Activated T-cell treated with anti-CD3 and anti-CD28 coated beads, Interleukin-2, amount 50 U/mL, for 48 hours (primary cell): ENCODE measurements at regions not wholly inside any gene's neighbourhood (a gene's known extent, or its start where the extent isn't known, plus 50 kb on each side); places are given as distances from the start of the nearest gene placed in this dataset.
A peak's percentile ranks its signal among the peaks of the same experiment; 100 is the strongest.

ENCODE experiments used
- DNase-seq, 2 experiments: peaks; one replicate each; pipeline ENCODE4 v3.0.0-alpha.2; 2020

DNA sequence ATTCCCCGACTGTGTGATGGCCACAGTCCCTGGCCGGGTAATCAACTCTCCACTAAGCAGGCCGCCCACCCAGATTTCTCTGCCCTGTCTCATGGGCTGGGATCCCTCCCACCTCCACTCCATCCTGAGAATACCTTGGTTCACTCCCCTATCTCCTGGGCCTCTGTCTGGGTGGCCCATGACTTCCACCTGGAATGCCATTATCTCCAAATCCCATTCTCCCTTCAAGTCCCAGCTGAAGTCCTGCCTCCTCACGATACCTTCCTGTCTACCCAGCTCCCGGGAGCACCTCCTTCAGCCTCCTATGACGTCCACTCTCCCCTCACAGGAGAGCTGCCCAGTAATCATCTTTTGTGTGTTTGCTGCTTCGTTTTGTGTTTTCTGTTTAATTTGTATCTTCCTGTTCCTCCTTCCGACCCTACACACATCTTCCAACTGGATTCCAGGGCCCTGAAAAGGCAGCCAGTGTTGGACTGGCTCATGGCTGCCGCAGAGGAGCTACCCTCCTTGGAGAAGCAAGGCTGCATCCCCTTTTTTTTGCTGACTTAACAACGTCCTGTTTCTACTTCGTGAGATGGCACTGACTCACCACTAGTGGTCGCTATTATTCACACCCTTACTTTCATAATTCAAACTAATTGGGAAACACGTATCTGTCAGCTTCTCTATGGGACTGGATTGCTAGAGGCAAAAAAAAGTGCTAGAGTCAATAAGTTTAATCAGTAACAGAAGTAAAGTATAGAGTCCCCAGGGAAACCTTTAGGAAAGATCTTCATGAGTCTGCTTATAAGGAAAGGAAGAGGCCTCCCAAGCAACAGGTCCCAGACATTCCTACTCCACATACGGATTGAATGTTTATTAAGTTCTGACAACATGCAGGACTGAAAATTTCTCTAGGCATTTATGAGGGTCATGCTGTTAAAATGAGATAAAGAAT is 171.9 kb upstream of the GATA6 start:
- DNase-seq: peak; percentile 17 to 20

DNA sequence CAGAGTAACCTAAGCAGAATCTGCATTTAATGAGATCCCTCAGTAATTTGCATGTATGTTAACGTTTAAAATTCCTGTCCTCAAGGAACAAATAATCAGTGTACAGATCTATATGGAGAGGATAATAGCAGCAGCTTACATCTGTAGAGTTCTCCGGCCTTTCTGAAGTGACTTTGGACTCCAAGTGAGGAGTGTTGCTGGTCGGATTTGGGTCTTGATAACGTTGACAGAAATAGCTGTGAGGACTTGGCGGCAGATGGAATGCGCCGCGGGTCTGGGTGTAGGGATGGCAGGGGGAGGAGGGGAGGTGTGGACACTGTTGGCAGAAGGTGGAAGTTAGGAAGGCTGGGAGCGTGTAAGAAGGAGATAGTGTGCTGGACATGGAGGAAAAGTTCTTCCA is 170.9 kb upstream of the GATA6 start:
- no peak for DNase-seq

DNA sequence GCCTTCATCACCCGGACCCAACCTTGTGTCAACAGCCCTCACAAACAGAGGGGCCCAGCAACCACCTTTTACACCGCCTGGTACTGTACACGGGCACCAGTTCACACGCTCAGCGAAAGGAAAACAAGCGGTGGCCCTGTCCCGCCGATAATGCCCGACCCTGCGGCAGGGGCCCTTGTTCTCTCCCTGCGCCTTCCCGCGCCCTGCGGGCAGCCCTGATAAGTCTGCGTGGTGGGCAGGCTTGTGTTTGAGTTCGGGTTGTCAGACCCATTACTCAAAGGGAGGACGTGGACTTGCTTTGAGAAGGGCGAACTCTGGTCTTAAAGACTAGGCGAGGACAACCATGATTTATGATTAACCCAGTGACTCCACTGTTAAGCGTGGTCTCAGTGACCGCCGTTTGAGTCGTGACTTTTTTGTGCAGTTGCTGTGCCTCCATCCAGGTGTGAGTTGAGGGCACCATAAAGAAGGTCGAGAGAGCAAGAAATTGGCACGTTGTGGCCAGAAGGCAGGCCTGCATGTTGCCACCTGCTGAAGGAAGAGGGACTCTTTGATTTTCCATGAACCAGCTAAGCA is 167.4 kb upstream of the GATA6 start:
- no peak for DNase-seq

DNA sequence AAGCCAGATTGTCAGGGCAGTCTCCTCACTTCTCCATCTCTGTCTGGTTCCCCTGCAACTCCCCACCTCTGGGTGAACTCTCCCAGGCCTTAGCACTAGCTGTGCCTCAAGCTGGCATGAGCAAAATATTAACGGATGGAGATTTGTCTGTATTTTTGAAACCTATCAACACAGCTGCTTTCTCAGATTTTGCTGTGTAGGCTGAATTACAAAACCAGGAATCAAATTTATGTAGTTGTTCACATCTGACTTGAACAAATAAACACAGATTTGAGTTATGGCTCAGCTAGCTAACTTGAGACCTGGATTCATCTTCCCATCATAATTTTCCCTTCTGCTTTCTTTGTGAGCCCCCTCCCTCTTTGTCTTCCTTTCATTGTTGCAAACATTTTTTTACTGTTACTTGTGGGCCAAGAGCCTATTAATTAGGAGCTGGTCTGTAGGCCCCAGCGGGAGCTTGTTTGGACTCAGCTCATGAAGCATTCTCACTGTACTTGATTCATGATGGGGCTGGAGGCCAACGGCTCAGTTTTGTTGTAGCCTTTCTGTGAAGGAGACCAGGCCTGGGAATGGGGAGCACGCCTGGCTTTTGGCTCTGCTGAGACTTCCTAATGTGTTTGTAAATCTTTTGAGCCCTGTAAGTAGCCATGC is 164.1 kb upstream of the GATA6 start:
- no peak for DNase-seq

DNA sequence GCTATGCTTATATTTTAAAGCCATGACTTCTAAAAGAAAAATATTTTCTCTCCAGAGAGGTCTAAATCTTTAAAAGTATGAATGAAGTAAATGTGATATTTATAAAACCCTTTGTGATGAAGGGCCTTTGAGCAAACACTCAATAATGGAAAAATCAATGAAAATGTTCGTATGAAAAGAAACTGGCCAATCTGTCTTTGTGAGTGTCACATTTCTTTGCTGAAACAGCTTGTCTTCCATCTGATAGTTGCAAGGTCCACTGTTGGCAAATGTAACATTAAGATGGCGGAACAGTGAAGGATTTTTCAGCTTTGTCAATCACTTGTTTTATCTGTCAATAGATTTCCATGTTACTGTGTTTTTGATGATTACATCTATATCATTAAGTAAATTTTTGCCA is 162.9 kb upstream of the GATA6 start:
- DNase-seq: no peak

DNA sequence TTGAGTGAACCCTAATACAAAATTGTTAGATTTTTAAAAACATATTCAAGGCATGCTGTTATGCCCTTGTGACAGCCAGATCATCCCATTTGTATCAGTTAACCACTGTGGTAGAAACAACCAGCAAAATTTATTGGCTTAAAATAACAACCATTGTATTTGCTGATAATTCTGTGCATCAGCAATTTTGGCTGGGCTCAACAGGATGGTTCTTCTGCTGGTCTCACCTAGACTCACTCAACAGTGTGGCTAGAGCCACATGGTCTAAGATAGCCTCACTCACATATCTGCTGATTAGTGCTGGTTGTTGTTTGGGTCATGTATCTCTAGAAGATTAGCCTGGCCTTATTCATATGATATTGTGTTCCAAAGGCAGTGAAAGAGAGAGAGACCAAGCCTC is 160.1 kb upstream of the GATA6 start:
- no peak for DNase-seq

DNA sequence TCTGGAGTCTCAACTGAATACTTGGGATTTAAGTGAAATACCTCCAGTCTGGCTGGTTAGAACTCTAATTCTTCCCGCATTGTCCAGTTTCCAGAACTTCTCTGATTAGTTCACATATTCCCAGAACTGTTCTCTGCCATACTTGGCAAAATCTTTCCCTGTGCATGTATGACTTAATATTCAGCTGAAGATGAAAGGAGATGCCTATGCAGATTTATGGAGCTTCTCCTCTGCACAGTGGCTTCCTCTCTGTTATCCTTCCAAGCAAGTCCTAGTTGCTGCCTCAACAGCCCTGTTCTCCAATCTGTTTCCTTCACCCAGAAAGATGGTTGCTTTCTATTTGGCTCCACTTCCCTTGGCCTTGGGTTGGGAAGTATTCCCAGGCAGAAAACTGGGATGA is 155.4 kb upstream of the GATA6 start:
- no peak for DNase-seq

DNA sequence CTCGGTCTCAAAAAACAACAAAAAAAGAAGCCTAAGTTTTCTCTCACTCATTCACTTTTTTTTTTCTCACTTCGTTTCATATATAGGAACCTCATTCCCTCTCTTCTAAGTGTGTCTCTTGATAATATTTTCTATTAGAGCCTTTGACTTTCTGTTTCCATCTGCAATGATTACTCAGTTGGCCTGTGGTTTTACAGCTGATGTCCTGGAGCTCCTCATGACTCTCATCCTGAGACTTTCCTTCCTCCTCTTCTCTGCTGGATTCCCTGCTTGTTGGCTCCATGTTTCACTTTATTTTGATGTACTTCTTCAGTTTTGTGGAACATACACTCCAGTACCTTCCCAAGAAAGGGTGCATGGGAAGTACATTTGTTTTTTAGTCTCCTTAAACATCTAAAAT is 154.2 kb upstream of the GATA6 start:
- DNase-seq: no peak

DNA sequence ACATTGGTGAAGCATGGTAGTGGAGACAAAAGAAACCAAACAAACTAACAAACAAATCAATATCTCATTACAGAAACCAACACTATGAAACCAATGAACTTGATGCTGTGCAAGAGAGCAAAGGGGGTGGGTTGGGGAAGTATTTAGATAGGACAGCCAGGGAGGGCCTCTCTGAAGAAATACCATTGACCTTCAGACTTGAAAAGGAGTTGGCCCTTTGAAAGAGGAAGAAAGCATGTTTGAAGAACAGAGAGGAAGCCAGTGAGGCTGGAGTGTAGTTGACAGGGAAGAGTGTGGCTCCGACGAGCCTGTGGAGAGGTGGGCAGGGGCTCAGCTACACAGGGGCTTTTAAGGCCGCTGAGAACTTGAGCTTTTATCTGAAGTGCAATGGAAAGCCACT is 151.0 kb upstream of the GATA6 start:
- no peak for DNase-seq

DNA sequence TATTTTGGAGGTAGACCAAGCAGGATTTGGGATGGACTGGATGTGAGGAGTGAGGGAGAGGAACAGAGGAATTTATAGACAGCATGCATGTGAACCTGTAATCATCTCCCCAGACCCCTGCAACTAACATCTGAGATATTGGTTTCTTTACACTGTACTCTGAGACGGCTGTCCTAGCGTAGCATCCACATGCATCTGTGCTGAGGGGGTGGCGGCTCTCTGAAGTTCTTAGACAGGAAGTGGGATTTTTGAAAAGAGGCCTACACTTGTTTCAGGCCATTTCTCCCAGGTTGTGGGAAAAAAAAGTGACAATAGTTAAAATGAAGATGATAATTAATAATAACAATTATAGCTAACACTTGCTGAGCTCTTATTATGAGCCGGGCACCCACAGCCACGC is 150.2 kb upstream of the GATA6 start:
- no peak for DNase-seq

DNA sequence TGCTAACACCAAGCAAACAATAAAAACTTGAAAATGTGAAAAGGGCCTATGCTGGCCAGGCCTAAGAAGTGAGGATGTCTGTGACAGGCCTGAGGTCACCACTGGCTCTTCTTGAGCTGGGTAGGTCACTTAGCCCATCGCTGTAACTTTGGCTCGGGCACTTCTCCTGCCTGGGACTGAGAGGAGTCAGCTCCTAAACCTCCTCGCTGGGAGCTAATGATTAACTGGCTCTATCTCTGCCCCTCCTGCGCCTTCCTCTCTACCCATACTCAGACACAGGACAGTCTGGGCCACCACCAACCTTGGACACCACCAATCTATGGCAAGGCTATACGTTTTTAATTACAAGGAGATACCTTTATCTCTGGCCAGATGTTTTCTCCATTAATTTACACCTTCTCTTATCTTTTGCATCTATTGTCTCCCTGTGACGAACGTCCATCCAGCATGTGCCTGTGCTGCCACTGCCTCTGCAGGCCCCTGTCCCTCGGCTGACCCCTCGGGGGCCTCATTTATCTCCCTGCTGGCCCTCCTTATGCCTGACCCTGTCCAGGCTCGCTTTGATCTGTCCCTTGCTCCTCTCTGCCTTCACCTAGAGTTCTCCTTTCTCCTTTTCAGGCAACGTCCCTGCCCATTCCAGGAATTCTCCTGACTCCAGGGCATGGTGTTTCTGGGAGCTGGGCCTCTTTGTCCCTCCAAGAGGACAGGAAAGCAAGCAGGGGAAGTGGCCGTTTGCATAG is 149.1 kb upstream of the GATA6 start:
- DNase-seq: no peak

DNA sequence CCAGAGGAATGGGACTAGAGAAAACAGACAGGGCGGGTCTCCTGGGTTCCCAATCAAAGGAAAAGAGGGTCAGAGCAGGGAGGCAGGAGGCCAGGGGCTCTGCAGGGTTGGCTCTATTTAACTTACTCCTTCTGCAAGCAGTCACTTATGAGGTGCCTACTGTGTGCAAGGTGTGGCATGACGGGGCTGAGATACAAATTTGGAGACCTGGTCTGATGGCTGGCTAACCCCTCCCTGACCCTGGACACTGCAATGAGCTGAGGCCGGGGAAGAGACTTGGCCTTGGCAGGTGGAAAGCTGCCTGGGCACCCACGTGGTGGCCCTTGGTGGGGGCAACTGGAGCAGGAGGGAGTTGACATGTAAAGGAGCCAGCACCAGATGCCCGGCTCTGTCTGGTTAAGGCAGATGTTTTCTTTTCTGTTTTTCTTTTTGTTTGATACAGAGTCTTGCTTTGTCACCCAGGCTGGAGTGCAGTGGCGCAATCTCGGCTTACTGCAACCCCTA is 148.5 kb upstream of the GATA6 start:
- DNase-seq: no peak

DNA sequence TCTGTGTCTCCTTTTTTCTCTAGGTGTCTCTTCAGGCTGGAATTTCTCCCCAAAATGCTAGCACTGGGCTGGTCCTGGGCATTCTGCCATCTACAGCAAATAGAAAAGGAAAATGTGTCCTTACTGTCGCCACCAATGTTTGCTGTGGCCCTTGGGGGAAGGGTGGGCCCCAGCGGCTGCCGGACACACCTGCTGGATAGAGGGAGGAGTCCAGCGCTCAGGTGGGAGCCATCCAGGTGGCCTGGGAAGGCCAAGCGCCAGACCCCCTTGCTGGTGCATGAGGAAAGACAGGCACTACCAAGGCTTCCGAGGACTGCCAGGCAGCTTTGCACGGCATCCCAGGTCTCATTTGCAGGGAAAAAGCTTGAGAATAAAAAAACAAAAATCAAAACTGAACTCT is 147.7 kb upstream of the GATA6 start:
- DNase-seq: no peak

DNA sequence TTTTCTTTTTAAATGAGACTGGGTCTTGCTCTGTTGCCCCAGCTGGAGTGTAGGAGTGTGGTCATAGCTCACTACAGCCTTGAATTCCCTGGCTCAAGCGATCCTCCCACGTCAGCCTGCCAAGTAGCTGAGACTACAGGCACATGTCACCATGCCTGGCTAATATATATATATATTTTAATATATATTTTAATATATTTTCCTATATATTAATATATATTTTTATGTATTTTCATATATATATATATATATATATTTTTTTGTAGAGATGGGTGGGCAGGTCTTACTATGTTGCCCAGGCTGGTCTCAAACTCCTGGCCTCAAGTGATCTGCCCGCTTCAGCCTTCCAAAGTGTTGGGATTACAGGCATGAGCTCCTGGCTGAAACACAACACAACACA is 144.5 kb upstream of the GATA6 start:
- DNase-seq: no peak

DNA sequence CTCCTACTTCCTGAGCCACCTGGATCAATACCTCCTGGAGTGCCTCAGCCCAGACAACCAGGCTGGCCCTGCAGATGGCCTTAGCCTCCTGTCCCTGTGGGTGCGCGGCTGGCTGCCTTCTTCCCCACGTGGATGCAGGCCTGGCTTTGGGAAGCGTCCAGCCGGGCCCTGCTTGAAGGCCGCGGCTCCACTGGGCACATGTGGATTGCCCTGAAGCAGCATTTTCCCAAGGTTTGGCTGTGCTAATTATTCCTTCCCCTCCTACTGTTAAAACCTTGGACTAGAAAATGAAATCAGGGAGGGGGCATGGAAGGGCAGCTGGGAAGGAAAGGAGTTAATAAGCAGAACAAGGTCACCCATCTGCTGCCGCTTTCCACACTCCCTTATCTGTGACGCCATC is 143.0 kb upstream of the GATA6 start:
- no peak for DNase-seq

DNA sequence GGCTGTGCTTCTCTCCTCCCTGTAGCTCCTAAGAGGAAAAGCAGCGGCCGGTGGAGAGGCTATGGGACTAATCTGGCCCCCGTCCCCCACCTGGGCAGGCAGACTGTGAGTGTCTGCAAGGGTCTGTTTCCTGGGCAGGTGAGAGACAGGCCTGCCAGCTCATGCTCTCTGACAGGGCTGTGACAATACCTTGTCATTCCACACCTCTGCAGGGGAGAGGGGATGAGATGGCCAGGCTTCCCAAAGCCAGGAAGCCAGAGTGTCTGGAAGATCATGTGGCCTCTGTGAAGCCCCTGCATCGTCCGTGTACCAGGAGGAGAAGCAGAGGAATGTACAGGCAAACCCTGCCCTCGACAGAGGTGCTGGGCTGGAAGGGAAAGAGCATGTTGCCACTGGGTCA is 142.5 kb upstream of the GATA6 start:
- no peak for DNase-seq

DNA sequence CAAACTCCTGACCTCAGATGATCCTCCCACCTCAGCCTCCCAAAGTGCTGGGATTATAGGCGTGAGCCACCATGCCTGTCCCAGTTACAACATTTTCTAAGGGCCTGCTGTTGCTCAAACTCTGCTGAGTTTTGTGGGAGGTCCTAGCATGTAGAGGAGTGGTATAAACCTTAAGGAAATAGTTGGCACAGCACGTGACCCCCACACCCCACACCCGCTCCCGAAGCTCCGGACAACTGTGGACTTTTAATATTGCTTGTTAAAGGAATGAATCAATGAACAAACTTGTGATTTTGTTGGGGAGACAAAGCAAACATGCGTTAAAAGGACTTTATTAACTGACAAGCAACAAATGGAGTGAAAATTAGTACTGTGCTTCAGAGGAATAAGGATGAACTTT is 137.8 kb upstream of the GATA6 start:
- no peak for DNase-seq

DNA sequence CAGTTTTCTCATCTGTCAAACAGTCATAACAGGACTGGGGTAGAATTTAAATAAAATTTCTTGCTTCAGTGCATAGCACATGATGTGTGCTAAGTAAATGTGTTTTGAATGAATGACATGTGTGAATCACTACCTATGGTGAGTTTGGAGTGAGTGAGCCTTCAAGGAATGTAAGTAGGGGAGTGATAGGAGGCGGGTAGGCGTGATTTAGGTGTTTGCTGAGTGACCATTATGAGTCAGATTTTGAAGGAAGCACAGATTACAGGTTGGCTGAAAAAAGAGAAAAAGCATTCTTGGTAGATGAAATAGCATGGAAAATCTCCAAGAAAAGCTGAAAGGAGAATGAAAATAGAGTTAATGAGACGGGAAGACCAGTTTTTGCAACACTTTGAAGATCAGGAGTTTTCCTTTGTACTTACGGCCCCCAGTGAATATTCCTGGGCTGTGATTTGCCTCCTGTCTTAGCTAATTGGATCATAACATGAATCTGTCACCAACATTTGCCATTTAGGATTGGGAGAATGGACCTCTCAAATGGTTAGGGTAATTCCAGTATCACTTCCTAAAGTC is 136.9 kb upstream of the GATA6 start:
- no peak for DNase-seq

DNA sequence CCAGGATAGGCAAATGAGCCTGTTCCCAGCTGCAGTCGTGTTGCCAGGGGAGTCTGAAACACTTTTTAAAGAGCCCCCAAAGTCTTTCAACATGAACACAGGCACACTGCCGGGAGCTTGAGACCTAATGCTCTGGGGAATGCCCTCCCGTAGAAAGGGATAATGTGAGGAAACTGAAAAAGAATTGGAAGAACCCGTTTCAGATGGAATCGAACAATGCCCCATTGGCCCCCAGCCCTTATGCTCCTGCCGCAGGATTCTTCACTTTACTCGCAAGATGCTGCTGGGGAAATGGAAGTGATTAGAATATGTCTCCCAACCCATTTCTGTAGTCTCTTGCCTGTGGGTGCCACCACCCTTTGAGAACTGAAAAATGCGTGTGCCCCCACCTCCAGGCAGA is 136.3 kb upstream of the GATA6 start:
- DNase-seq: no peak

DNA sequence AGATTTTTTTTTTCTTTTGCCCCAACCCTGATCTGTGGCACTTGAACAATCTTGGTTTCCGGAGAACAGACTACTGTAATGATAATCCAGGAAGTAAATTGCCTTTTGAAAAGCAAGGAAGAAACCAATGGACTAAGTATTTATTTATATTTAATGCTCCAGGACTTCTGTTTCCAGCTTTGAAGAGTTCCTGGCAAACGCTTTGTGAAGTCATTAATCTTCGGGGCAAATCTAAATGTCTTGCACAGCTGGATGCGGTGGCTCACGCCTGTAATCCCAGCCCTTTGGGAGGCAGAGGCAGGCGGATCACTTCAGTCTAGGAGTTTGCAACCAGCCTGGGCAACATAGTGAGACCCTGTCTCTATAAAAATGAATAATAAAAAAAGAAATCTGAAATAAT is 135.1 kb upstream of the GATA6 start:
- DNase-seq: no peak

DNA sequence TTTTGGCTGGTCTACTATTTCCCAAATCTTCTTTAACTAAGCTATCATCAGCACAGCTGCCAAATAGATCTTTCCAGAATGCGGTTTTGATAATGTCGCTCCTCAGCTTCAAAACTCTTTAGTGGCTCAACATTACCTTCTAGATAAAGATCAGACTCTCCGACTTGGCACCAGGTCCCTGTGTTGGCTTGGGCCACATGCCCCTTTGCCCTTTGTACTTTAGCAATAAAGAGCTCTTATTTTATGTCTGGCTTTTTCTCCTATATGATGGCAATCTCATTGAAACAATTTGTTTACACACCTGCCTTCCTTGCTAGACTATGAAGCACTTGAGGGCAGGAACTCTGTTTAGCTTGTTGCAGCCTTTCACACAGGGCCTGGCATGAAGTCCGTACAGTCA is 128.9 kb upstream of the GATA6 start:
- DNase-seq: no peak

DNA sequence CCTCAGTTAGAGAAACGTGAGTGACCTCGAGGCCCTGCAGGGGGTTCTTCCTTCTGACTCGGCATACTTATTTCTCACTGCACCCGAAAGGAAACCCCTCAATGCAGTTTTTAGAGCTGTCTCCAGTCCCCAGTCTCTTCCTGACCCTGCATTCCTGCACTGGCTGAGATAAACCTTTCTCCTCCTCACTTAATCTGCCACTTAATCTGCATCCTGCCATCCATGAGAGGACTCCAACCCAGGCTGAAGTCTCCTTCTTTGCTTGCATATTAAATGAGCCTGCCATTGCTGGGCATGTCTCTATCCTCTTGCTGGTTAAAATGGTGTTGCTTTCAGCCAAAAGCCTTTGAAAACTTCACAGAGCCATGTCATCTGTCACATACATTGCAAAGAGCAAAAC is 125.6 kb upstream of the GATA6 start:
- DNase-seq: no peak
